Iris pigment epithelial cell (primary cell): ENCODE measurements at regions not wholly inside any gene's neighbourhood (a gene's known extent, or its start where the extent isn't known, plus 50 kb on each side); places are given as distances from the start of the nearest gene placed in this dataset.
"Not testable (repeated sequence)": the region's sequence is repeated elsewhere in the genome, so short reads cannot be mapped to it uniquely, and the experiment has no call there.

Experiments used
- DNase-seq: peaks from one replicate; pipeline ENCODE4 v3.0.0-alpha.2; 2011; ENCODE audit warnings: low read depth

- no peak for DNase-seq
These were observed 479.9 kb upstream of the FANCL start for GRCh38 chr2:58720770-58721697.

DNA sequence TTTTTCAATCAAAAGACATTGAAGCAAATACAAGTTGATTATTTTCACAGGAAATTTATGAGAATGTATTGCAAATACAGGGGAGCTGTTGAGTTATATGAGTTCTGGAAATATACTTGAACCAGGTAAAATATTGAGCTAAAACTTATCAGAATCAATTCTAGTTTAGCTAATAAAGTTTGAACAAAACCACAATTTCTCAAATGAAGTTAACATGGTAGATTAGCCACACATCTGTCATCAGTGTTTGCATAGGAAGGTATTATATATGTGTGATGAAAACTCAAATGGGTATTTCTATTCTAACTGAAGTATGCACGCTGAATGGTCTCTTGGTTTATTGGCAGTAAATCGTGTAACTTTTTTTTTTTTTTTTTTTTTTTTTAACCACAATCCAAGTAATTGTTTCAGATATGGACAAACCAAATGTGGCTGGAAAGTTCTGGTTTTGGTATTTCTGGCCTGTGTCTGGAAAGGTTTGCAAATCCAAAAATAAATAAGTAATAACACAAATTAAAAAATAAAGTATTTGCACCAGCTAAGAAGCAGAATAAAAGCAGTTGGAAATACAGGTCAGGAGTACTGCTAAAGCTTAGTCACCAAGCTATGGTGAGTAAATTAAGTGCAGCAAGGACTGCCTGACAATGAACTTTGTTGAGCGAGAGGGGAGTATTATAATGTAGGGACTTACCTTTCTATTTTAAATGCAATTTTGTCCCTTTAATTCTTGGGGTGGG is 479.1 kb upstream of the FANCL start:
- no peak for DNase-seq

- no peak for DNase-seq
These were observed 474.2 kb upstream of the FANCL start for GRCh38 chr2:58715344-58715743.

DNA sequence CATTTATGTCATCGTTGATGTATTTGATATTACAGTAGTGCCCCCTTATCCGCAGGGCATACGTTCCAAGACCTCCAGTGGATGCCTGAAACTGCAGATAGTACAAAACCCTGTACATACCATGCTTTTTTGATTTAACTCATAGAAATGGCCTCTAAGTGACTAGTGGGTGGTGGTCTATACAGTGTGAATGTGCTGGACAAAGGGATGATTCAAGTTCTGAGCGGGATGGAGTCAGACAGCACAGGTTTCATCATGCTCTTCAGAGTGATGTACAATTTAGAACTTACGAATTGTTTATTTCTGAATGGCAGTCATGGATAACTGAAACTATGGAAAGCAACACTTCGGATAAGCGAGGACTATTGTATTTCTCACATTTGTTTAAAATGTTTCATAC is 473.1 kb upstream of the FANCL start:
- no peak for DNase-seq

DNA sequence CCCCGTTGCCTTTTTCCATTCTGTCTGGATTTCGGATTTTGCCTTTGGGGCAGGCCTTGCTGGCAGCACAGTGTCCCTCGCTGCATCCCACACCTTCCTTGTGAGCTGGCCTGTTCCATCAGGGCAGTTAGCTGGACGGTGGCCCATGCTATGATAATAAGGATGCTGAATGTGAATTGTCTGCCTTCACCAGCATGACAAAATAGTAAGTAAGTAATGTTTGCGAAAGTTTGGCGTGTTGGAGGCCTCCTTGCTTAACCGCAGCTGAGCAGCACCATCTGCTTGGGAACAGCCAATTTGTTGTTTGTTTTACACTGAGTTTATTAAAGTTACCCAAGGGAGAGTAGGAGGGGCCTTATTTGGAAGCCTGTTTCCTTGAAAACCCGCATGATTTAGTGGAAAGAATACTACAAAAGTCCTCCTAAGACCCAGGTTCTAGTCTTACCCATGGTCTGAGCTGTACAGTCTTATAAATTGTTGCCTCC is 469.7 kb upstream of the FANCL start:
- no peak for DNase-seq

DNA sequence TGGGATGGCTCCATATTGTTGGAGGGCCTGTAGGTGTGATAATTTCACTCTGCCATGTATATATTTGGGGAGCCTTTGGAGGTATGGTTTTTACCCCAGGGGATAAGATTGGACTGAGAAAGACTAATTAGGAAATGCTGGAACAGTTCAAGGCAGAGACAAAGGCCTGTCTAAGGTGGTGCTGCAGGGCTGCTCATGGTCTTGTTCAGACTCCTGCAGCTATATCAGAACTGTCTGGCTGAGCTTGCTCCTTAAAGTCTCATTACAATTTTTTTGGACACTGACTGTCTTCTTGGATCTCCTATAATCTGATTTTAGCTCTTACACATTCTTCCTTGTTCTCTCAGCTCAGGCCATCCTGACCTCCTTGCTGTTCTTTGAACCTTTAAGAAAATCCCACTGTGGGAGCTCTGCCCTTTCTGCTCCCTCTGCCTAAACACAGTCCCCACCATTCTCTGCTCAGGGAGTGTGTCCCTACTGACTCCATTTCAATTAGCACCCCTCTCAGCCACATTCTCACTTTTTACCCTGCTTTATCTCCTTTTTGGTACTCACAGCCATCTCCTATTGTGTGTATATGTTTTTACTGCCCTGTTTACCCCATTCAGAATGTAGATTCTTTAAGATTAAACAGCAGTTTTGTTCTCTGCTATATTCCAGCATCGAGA is 468.7 kb upstream of the FANCL start:
- DNase-seq: no peak

DNA sequence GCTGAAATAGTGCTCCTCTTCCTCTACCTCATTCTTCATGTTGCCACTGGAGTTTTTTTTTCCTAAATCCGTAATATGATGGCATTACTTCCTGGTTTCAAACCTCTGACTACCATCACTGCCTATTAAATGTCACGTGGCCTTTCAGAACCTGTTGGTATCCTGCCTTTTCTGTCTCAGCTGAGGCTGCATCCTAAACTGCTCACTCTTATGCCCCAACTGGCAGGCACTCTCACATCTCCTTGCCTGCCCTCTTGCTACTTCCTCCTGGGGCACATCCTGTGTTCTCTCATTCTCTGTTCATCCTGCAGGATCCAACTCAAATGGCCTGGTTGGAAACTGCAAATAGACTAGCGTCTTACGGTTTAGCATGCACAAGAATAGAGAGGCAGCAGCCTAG is 468.1 kb upstream of the FANCL start:
- no peak for DNase-seq

DNA sequence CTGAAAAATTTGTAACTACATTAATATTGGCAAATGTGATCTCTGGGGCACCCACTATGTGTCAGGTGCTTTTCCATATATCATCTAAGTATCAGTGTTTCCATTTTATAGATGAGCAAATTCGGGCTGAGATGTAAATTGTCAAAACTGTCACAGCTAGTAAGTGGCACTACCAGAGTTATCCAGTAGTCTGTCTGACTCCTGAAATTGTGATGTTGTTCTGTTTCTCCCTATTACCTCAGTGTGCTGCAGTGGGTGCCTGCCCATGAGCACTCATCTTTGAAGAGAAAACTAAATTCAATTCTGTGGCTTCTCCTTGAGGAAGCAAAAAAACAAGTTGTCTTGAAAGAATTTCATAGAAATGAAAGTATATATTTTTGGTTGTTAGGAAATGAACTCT is 467.4 kb upstream of the FANCL start:
- DNase-seq: no peak

- DNase-seq: peak; percentile 34
These were observed 461.3 kb upstream of the FANCL start for GRCh38 chr2:58702302-58702885.

DNA sequence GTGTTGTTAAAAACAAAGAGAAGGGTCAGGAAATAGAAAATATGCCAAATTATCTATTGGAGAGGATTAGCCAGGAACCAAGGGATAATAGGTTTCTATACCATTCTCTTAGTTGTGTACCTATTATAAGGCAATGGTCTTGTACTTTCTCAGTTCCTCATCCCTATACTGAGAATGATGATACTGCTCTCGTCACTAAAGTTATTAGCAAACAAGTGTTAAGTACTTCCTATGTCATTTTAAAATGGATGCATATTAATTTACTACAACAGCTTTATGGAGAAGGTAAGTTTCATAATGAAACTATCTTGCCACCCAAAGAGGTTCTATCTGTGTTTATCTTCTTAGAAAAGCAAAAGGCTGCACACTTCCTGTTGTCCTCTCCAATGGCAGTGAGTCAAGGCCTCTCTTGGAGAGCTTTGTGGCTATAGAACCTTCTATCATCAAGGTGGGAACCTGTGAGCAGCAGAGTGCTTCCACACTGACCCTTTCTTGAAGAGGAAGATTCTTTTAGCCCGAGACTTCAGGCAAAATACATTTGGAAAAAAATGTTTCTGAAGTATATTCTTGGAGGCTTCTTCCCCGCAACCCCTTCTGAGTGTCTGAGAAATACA is 460.7 kb upstream of the FANCL start:
- no peak for DNase-seq

DNA sequence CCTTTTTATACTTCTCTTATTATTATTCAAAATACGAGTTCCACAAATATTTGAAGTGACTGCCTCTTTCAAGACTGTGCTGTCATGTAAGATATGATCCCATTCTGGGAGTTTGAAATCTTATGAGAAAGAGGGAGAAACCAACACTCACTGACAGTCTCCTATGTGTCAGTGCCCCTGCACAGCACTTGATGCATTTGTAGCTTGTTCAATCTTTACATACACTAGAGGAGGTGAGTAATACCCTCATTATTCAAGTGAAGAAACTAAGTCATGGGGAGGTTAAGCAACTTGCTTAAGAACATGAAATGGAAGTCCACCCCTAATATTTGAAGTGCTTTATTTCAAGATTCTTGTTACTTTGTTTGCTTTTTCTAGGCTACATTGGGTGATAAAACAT is 459.5 kb upstream of the FANCL start:
- no peak for DNase-seq

- no peak for DNase-seq
These were observed 458.3 kb upstream of the FANCL start for GRCh38 chr2:58699411-58699810.

DNA sequence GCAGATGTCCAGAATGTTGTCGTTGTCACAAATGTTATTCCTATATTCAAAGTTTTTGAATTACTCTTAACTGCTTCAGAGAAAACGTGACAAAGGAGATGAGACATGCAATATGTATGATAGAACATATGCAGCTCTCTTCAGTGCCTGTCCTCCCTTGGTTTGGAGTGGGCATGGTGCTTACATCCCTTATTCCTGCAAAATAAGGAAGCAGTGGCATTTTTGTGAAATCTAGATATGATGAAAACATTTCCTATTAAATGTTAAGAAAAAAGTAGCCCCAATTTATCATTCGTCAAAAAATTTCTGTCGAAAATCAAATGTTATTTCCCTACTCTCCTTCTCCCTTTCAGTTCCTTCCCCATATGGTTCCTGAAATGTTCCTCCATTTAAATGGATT is 457.5 kb upstream of the FANCL start:
- no peak for DNase-seq

GRCh38 chr2:58694114-58694513 is 453.0 kb upstream of the FANCL start:
- DNase-seq: not testable (repeated sequence)

GRCh38 chr2:58691041-58691440 is 449.9 kb upstream of the FANCL start:
- not testable (repeated sequence) for DNase-seq

- no peak for DNase-seq
These were observed 447.7 kb upstream of the FANCL start for GRCh38 chr2:58688813-58689212.

DNA sequence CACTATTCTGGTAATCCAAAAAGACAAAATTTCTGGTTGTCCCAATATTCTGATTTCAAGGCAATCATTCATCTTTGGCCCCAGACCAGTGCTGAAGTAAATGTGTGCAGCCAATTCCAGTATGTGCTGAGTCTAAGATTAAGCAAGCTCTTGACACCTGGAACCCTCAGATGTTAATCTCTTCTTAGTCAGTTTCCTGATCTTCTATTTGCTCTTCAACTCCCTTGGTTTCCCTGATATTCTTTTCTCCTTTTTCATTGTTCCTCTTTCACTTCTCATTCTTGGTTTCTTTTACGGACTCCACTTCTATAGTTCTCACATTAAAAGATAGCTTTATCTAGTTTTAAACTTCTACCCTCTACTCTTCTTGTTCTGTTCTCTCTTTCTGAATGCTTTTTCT is 445.7 kb upstream of the FANCL start:
- no peak for DNase-seq

DNA sequence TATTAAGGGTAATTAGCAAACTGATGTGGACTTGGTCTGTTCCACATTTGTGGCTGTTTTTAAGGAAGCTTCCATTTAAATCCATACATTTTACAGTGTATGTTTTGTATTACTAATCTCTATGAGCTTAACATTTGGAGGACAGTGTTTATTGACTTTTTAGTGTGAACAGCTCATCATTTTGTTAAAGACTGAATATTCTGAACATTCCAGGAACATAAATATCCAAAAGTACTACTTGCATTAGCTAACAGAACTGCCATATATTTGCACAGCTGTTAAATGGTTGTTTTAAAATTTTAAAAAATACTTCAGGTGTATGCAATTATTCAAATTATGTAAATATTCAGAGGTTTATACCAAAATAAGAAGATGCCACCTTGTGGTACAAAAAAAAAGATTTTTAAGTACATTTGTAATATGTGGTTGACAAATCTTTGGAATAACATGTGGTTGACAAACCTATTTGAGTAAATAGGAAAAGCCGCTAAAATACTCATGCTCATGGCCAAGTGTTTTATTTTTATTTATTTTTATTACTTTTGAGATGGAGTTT is 439.7 kb upstream of the FANCL start:
- peak; percentile 3 for DNase-seq

GRCh38 chr2:58677748-58678147 is 436.6 kb upstream of the FANCL start:
- DNase-seq: no peak

DNA sequence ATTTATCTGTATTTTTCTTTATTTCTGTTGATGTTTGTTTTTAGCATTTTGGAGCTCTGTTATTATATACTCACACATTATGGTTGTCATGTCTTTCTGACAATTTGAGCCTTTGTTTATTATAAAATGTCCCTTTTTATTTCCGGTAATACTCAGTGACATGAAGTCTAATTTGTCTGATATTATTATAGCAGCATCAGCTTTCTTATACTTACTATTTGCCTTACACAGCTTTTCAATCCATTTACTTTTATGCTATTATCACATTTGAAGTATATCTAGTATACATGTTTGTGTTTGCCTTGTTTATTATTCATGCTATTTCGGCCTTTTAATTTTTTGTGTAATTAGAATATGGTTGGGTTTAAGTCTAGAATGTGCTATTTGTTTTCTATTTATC is 430.6 kb upstream of the FANCL start:
- no peak for DNase-seq

DNA sequence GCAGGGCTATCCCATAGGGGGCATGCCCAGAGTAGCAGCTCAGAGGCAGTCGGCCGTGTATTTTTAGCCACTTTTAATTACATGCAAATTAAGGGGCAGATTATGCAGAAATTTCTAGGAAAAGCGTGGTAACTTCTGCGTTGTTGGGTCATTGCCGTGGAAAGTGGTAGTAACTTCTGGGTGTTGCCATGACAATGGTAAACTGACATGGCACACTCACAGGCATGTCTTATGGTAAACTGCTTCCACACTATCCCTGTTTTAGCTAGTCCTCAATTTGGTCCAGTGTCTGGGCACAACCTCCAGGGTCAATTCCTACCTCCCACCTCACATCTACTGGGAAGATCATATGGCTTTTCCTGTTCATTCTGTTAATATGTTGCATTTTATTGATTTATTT is 428.9 kb upstream of the FANCL start:
- no peak for DNase-seq
